Ascending aorta (tissue), 2 donors: ENCODE measurements at regions not wholly inside any gene's neighbourhood (a gene's known extent, or its start where the extent isn't known, plus 50 kb on each side); places are given as distances from the start of the nearest gene placed in this dataset.

Experiments used
- DNase-seq, 2 donors: peaks; one replicate each; pipeline ENCODE4 v3.0.0-alpha.2; 2019; ENCODE audit warnings: low spot score in 2 of 2
- H3K27ac ChIP-seq, 2 donors: fragments of 200-600 bp; sonication (generic); one replicate each; pipeline ENCODE4 v1.5.1; 2016 to 2017; ENCODE audit warnings: mild to moderate bottlenecking in 1 of 2
- H3K27me3 ChIP-seq: fragments of 200-600 bp; sonication (generic); one replicate; pipeline ENCODE4 v1.5.1; 2017
- H3K36me3 ChIP-seq, 2 donors: fragments of 200-600 bp; sonication (generic); one replicate each; pipeline ENCODE4 v1.5.1; 2016
- H3K4me1 ChIP-seq, 2 donors: fragments of 200-600 bp; sonication (generic); one replicate each; pipeline ENCODE4 v1.5.1; 2016 to 2017; ENCODE audit warnings: mild to moderate bottlenecking in 1 of 2
- H3K4me3 ChIP-seq, 2 donors: fragments of 200-600 bp; sonication (generic); one replicate each; pipeline ENCODE4 v1.5.1; 2016 to 2017; ENCODE audit warnings: mild to moderate bottlenecking in 1 of 2
- H3K9me3 ChIP-seq, 2 donors: fragments of 200-600 bp; sonication (generic); one replicate each; pipeline ENCODE4 v1.5.1; 2016
- CTCF ChIP-seq, 3 experiments: fragments of 200-600 bp in 2 of 3; fragments of 450-650 bp in 1 of 3; sonication (generic) in 2 of 3; IDR thresholded peaks; one replicate each; pipeline ENCODE4 v1.5.1; 2016 to 2019; ENCODE audit warnings: antibody characterized with exemption in 3 of 3, mild to moderate bottlenecking in 1 of 3, moderate library complexity in 1 of 3
- intact Hi-C: fragments of 100-400 bp; cut with DNase I; formaldehyde crosslinking; loops from one replicate; pipeline ENCODE4 v1.15.1; 2023

DNA sequence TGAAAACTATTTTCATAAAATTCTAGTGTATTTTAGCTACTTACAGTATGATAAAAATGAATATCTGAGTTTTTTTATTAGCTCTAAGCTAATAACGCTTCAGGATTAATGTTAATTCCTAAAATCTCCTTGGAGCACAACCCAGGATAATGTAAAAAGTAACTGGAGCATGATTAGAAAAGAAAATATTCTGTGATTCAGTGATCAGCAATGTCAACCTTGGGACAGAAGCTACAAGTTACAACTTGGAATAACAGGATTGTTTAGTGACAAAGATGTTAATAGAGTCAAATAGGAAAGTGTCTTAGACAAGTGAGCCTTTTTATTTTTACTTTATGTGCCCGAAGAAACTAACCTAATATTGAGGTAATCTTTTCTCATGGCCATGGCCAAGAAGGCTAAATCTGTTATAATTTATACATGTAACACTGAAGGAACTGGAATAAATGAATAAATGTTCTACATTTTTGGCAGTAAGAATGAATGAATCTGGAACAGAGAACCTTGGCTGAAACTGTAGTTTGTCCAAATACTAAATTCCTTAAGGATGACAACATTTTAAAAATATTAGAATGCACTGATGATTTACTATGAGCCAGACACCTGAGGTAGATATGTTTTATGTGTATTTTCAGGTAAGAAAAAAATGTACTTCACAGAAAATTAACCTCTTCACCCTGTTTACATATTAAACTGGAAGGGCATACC lies 994.0 kb downstream of the GRIK2 start:
- Histone ChIP-seq H3K9me3 (no peaks in the 10 kb centered on the region), H3K4me1 (no peaks in the 10 kb centered on the region), H3K36me3 (no peaks in the 10 kb centered on the region), H3K4me3 (no peak overlapping the region), H3K27me3 (no peaks in the 10 kb centered on the region), H3K27ac (no peak overlapping the region)
- no peak for TF ChIP-seq CTCF (IDR thresholded peaks at IDR 0.05)
- no peak for DNase-seq
- intact Hi-C loops = no loop called here

DNA sequence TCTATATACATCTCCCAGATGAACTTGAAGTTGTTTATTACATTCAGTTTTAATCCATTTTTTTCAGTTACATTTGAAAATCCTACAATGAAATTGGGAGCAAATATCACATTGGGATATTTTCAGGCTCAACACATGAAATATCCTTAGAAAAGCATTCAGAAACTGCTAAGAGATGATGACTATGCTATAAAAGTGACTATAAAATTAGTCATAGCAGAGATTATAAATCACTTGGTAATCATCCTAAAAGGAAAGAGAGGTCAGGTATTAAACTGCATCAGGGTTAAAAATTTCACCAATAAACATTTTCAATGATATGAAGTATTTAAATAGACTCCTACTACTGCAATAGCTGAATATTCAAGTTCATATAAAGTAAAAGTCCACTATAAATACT lies 987.7 kb downstream of the GRIK2 start:
- no peak overlapping the region for H3K4me3 ChIP-seq
- H3K27me3 ChIP-seq = no peaks in the 10 kb centered on the region
- no peak for DNase-seq
- no peaks in the 10 kb centered on the region for H3K4me1 ChIP-seq
- no peaks in the 10 kb centered on the region for H3K36me3 ChIP-seq
- TF ChIP-seq CTCF (IDR thresholded peaks at IDR 0.05) = no peak
- intact Hi-C loops = no loop called here
- no peaks in the 10 kb centered on the region for H3K9me3 ChIP-seq
- H3K27ac ChIP-seq = no peak overlapping the region

- no peaks in the 10 kb centered on the region for H3K9me3 ChIP-seq
These were observed 962.7 kb downstream of the GRIK2 start for GRCh38 chr6:102356170-102356569.

DNA sequence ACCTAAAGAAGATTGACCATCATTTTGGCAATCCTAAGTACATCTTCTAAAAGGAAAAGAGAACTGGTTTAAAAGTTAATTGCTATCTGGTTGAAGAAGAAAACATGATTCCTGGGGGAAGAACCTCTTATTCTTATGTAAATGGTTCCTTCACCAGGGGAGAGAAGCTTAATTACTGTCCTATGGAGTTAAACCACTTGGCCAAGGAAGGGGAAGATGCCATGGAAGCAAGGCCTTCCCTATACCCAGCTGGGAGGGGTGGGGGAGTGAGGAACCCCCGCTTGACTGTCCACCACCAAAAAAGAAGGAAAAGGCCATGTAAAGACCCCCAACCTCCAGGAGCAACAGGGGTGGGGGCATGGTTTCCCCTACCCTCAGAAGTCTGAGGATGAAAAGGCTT lies 962.1 kb downstream of the GRIK2 start:
- no peaks in the 10 kb centered on the region for H3K27me3 ChIP-seq

More at GRCh38 chr6:102356170-102356569, 962.7 kb downstream of the GRIK2 start:
- no peaks in the 10 kb centered on the region for H3K36me3 ChIP-seq
- intact Hi-C loops = no loop called here
- H3K27ac ChIP-seq = no peak overlapping the region
- no peaks in the 10 kb centered on the region for H3K27me3 ChIP-seq
- no peak for DNase-seq
- no peak for TF ChIP-seq CTCF (IDR thresholded peaks at IDR 0.05)
- H3K4me1 ChIP-seq = no peaks in the 10 kb centered on the region
- H3K4me3 ChIP-seq = no peak overlapping the region

DNA sequence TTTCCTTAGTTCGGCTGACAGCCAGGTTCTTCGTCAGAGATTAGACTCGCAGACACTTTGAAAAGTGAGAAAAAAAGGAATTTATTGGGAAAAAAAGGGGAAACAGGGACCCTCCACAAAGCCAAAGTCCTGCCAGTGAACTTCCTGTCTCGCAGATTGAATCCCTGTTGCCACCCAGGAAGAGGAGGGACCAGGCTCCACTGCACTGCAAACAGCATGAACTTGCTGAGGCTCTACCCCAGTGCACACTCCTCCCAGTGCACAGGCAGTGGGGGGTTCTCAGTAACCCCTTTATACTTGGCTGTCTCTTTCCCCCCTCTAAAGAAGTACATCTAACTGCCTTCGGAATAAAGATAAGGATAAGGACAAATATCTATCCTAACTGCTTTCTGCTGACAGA lies 959.0 kb downstream of the GRIK2 start:
- TF ChIP-seq CTCF (IDR thresholded peaks at IDR 0.05) = no peak
- H3K4me3 ChIP-seq = no peak overlapping the region
- no peaks in the 10 kb centered on the region for H3K36me3 ChIP-seq
- no peaks in the 10 kb centered on the region for H3K9me3 ChIP-seq
- intact Hi-C loops = no loop called here
- DNase-seq = no peak
- no peaks in the 10 kb centered on the region for H3K27me3 ChIP-seq
- no peak overlapping the region for H3K27ac ChIP-seq
- H3K4me1 ChIP-seq = no peaks in the 10 kb centered on the region

More for the DNA sequence above, 962.1 kb downstream of the GRIK2 start:
- H3K4me3 ChIP-seq = no peak overlapping the region
- H3K36me3 ChIP-seq = no peaks in the 10 kb centered on the region
- TF ChIP-seq CTCF (IDR thresholded peaks at IDR 0.05) = no peak
- H3K27ac ChIP-seq = no peak overlapping the region
- DNase-seq = no peak
- intact Hi-C loops = no loop called here
- no peaks in the 10 kb centered on the region for H3K4me1 ChIP-seq
- no peaks in the 10 kb centered on the region for H3K9me3 ChIP-seq

GRCh38 chr6:102344769-102345168 lies 951.3 kb downstream of the GRIK2 start:
- intact Hi-C loops = no loop called here
- no peaks in the 10 kb centered on the region for H3K27me3 ChIP-seq
- H3K27ac ChIP-seq = no peak overlapping the region
- TF ChIP-seq CTCF (IDR thresholded peaks at IDR 0.05) = no peak
- no peaks in the 10 kb centered on the region for H3K4me1 ChIP-seq
- H3K36me3 ChIP-seq = no peaks in the 10 kb centered on the region
- no peak for DNase-seq
- no peak overlapping the region for H3K4me3 ChIP-seq
- no peaks in the 10 kb centered on the region for H3K9me3 ChIP-seq
